ENCODE measurements at regions not wholly inside any gene's neighbourhood (a gene's known extent, or its start where the extent isn't known, plus 50 kb on each side); places are given as distances from the start of the nearest gene placed in this dataset.
"Not testable (repeated sequence)": the region's sequence is repeated elsewhere in the genome, so short reads cannot be mapped to it uniquely, and the experiment has no call there.

DNA sequence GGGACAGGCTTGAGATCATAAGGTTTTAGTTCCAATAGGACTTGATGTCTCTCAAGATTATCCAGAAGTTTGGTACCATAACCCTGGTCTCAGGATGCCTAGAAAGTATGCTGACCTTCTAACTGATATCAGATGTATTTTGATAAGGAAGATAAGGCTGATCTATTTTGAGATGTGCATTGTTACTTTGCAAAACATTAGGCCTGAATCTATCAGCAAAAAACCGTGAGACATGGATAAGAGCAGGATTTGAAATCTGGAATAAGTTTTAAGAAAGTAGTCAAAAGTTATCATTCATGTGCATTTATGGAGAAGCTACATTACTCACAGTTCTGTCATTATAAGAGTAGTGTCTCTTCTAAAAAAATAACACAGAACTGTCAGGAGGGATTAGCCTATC is 467.1 kb upstream of the HS3ST1 start:
- DNase-seq = no peak

DNA sequence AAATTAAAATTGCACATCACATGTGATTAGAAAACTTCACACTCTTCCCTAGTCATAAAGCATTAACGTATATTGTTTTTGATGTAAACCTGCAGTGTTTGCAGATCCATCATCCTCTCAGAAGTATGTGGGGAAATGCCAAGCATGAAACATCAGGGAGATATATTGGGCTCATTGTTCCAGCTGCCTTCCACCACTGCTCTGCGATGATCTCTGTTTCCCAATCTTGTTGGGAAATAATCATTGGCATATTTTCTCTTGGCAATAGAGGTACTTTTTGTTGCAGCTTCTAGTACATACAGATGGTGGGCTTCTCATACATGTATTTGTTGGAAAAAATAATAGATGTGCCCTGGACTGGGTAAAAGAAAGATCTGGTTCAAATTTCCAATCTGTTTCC is 466.3 kb upstream of the HS3ST1 start:
- no peak for DNase-seq

DNA sequence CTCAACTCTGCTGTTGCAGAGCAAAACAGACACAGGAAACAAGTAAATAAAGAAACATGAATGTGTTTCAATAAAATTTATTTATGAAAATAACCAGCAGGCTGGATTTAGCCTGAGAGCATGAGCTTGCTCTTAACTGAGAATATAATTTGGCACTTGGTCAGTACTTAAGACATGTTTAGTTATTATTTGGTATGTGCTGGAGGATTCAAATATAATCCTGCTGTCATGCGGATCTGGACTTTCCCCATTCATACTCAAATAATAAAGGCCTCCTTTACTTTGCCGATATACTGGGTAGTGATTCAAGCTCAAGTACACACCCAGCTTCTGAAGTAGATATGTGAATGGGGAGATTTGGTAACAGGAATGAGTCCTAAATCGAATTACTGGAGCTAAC is 465.5 kb upstream of the HS3ST1 start:
- no peak for DNase-seq

DNA sequence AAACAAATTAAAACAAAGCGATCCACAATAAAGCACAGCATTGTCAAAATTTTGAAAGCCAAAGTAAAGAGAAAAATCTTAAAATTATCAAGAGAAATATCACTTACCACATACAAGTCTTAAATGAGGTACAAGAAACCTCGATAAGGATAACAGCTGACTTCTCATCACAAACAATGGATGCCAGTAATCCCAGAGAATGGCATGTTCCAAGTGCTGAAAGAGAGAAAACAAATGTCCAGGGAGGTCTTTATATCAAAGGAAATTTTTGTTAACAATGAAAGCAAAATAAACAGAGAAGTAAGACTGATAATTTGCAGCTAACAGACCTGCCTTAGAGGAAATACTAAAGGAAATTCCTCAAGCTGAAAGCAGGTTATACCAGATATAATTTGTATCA is 460.4 kb upstream of the HS3ST1 start:
- no peak for DNase-seq

DNA sequence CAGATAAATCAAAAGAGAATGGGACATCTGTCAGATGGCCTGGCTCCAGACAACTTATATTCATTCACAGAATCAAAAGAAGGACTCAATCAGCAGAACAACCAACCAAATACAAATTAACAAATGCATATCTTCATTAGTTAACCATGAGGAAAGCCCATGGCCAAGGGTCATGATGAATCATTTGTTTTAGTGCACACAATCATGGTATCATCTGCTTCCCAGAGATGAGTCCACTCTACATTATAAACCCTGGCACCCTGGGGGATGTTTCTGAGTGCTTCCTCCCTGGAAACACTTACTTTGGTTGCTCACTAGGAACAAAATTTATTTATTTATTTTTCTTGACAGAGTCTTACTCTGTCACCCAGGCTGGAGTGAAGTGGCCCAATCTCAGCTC is 453.3 kb upstream of the HS3ST1 start:
- no peak for DNase-seq

DNA sequence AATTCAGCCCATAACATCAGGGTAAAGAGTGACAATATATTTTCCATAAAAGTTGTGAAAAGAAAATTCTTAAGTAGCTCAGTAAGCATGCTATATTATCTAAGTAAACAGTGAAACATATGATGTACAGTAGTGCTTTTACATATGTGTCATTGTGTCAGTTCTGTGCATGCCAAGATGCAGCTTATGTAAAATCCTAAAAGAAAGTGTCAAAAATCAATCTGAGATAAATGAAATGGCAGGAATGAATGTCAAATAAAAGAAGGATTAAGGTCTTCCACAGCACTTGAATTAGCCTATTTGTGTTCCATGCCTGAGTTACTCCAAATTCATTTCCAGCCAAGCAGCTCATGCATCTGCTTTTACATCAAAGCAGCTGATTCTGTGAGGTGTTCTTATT is 452.7 kb upstream of the HS3ST1 start:
- DNase-seq = no peak

DNA sequence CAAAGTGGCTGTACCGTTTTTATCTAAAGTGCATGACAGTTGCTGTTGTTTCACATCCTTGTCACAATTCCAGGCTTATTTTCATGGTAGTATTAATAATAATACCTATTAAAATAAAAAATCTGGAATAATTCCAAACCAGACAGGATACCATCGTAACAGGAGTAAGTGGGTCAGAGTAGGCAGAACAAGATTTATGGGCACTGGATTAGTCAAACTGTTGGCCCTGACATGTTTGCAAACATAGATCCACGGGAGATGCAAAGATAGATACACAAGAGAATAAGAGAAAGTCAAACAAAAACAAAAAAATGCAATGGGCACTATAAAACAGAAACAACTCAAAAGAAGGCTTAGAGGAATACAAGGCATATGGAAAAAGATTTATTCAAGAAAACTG is 449.5 kb upstream of the HS3ST1 start:
- DNase-seq = no peak

DNA sequence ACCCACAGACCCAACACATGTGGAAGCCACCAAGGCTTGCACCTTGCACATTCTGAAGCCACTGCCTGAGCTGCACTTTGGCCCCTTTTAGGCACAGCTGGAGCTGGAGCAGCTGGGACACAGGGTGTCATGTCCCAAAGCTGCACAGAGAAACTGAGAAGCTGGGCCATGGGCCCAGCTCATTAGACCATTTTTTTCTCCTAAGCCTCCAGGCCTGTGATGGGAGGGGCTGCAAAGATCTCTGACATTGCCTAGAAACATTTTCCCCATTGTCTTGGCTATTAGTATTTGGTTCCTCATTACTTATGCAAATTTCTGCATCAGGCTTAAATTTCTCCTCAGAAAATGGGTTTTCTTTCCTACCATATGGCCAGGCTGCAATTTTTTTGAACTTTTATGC is 447.4 kb upstream of the HS3ST1 start:
- no peak for DNase-seq

DNA sequence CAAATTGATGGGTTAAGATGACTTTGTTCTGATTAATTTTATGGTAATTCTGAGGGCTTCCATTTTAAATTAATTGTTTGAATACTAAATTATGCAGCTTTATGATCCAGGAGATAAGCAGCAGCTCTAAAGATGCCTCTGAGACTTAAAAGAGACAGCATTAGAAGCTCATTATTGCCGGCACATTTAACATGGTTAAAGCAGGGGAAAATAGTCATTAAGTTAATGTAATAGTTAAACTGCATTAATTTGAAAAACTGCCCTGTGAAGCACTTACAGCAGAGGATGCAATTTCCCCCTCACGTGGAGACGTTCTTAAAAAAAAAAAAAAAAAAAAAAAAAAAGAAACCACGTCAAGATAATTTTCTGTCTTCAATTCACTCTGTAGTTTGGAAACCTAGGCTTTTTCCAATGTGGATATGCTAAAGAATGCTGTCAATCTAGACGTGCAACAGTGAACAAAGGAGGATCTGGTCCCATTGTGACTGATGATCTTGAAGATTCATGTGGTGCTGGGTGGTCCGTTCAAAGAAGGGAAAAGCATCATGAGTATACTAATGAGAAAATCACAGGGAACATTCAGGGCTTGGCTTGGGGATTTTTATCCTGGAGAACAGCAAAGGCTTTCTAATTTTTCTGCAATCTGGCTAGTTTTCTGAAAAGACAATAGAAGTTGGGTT is 440.6 kb upstream of the HS3ST1 start:
- no peak for DNase-seq

DNA sequence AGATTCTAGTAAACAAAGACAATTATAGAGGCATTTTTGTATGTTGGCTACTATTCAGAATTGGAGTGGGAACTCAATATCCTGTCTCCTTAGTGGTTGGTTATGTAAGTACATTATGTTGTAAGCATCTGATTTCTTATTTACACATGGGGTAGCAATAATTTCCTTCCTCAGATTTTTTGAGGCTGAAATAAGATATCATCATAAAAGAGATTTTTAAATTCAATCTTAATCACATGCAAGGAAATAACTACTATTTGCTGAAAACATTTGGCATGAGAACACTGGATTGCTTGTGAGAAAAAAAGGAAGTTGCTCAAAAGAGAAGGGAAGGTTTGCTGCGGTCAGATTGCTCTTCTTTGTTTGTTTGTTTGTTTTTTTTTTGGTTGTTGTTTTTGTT is 437.7 kb upstream of the HS3ST1 start:
- DNase-seq = peak in 1 of 2 experiments; percentile 2

DNA sequence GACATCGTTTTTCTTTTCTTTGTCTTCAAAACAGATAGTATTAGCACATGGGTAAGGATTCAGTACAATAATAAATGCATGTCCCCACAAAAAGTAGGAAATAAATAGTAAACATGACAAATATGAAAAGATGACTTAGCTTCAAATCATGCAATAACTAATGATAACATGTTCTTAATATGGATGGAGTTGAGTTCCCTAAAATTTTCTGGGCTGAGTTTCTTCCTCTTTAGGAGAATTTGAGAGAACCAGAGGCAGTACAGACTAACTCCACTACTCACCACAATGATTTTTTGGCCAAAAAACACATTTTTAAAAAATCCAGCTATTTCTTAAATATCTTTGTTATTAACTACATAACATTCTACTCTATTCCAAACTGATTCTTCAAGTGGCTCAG is 432.3 kb upstream of the HS3ST1 start:
- DNase-seq = no peak

DNA sequence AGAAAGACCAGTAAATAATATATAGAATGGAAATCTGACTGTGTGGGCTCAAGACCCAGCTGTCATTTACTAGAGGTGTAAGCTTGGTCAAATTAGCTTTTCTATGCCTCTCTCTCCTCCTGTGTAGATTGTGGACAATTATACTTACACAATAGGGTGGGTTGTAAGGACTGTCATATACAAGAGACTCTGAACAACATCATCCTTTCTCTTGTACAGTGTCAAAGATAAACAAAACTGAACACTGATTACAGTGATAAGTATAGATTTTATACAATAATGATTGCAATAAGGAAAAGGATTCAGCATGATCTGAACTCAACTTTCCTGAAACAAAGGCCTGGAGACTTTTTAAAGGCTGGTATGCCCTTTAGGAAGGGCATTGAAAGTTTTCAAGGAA is 429.2 kb upstream of the HS3ST1 start:
- no peak for DNase-seq

DNA sequence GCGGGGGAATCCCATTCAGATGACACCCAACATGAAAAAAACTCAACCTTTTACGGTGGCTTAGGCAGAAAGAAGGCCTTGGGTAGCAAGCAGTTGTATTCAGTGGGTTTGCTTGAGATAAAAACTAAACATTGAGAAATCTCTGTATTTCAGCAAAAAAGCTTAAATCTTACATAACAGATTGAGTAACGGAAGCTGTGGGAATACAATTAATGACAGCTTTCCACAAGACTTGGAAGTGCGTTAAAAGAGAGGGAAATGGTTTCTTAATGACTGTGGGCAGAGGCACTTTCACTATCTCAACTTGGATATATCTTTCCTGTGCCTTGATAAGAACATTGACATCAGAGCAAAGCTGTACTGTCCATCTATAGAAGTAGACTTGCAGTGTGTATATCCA is 418.5 kb upstream of the HS3ST1 start:
- no peak for DNase-seq

DNA sequence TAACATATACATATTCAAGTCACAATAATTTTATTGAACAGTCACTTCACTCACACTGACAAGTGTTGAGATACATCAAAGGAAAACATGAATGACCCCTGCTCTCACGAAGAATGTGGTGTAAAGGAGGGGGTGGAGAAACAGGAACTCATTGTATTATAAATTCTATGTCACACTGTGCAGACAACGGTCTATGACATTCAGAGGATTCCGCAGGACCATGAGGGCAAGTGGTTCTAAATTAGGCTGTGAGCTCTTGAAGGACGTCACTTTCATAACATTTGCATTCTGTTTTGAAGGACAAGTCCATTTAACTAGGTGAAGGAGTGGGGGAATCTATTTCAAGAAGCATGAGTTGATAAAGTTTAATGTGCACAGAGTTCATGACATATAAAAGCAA is 415.2 kb upstream of the HS3ST1 start:
- no peak for DNase-seq

DNA sequence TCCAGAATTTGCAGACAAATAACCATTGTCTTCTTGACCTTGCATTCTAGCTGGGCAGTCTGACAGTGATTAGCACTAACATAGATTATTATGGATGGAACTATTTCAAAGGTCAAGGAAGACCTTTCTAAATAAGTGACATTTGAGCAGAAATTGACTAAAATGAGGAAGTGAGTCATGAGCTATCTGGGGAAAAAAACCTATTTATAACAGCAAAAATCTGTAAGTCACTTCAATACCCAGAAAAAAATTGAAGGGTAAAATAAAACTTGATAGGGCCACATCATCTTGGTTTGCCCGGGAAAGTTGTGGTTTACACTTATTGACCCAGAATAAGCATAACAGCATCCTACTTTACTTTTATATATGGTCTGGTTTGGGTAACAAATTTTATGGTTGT is 414.6 kb upstream of the HS3ST1 start:
- peak; percentile 42 to 56 for DNase-seq

DNA sequence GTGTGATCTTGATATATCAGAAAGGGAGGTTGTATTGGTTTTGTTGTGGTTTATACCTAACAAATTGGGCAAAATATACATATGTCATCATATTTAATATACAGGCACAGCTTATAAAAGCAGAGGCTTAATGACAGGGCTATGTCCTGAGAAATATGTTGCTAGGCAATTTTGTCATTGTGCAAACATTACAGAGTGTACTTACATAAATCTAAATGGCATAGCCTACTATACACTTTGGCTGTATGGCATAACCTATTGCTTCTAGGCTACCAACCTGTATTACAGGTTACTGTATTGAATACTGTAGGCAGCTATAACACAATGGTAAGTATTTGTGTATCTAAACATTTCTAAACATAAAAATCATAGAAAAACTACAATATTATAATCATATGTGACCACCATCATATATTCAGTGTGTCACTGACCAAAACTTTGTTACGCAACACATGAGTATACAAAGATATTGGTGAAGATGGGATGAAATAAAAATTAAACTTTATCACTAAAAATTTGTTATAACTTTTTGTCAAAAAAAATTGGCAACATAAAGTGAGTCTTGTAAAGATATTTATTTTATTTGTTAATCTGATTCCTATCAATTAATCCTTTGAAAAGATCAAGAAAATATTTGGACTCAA is 414.0 kb upstream of the HS3ST1 start:
- no peak for DNase-seq

DNA sequence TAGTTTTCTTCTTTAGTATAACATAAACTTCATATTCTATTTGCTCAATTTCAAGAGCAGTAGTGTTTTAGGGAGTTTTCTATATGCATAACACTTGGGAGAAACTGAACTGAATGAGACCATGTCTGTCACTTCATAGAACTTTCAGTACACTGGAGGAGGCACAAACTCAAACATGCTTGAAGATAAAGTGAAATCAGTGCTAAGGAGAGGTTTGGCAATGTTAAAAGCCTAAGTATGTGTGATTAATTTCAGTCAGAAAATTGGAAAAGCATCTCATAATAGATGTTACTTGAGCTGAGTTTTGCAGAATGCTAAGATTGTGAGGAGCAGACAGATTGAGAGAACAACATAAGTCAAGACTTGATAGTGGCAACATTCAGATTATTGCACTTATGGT is 411.2 kb upstream of the HS3ST1 start:
- DNase-seq = no peak

DNA sequence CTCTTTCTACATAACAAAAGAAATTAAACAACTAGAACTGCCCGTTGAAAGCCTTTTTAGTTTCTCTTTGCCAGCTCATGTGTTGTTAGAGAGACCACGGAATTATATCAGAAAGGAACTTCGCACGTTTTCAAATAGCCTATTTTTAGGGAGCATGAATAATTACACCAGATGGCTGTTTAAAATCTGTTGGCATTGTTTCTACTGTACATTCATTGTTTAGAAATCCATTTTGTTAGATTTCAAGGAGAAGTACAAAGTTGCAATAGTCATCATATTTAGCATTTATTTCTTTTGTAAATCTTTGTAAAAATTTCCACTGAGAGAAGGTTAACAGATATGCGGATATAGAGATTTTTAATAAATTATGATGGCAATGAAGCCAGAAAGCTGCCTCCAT is 403.0 kb upstream of the HS3ST1 start:
- no peak for DNase-seq

DNA sequence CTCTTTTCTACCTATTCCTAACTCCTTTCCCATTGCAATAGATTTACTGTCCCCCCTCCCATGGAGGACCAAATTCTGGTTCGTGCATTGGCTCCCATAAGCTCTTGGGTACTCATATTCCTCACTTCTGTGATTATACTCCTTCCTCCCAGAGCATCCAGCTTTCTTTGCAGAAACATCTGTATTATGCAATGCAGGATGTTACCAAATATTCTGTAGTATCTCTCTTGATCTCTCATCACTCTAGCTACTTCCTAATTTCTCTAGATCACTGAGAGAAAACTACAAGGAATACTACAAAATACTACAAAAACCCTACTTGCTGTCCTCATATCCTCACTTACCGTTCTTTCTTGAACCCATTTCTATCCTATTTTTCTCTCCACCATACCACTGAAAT is 395.9 kb upstream of the HS3ST1 start:
- DNase-seq = peak; percentile 59 to 65

DNA sequence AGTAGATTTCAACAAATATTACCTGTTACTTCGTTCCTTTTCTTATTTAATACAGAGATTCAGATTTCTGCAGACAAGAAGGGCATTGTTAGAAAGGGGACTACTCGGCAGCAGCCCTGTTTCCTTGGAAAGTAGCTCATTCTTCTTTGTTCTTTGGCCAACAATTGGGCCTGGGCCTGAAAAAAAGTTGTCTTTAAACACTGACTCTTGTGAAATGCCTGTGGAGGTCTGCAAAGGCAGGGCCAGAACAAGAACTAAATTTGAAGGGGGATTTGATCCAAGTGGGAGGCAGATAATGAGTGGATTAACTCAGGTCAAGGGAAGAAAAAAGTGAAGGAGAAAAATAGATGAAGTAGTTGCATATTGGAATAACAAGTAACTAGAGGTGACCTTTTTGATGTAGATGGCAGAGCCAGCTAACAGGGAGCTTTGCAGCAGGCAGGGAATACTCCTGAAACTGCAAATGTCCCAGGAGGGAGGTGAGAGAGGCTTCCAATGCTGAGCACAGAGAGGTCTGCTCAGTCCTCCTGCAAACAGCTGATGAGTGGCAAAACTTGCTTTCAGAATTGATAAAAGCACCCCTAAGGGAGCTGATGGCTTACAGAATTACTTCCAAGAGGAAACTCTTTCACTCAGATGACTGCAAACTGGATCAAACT is 393.2 kb upstream of the HS3ST1 start:
- DNase-seq = no peak

DNA sequence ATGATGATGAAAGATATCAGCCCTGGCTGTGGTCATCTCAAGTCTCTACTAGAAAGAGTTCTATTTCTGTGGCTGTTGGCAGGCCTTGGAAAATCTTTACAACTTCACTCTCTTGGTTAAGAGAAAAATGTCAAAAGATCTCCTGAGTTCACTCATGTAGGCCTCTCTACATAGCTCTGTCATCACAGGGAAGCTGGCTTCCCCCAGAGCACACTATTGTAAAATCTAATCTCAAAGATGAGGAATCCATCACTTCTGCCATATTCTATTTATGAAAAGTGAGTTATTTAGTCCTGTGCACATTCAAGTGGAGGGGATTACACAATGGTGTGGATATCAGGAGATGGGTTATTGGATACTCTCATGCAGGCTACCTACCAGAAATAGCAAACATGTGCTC is 388.4 kb upstream of the HS3ST1 start:
- no peak for DNase-seq

DNA sequence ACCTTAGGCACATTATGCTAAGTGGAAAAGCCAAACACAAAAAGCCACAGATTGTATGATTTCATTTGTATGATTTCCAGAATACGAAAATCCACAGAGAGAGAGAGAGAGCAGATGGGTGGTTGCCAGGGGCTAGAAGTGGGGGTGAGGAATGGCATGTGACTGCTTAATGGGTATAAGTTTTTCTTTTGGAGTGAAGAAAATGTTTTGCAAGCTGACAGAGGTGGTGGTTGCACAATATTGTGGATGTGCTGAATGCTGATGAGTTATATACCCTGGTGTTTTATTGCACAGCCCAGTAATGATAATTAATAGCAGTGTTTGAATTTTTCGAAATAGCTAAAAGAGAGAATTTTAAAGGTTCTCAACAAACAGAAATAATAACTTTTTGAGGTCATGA is 386.1 kb upstream of the HS3ST1 start:
- DNase-seq = no peak

DNA sequence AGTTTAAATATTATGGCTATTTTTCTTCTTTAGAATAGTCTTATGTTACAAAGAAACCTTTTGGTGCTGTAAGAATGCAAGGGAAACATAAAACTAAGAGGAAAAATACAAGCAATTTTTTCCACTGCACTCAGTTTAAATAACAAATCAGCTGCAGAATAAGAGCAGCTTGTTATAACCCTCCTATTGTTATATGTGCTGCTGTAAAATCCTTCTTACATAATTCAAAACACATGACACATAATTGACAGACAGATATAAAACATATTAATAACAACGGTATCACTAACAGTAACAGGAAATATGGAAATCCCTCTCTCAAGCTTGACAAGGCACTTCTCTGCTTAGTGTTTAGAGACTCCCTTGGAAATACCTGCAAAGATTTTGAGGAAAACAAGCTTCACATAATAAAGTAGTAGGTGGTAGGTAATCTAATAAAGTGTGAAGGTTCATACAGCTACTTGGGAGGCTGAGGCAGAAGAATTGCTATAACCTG is 385.3 kb upstream of the HS3ST1 start:
- no peak for DNase-seq

DNA sequence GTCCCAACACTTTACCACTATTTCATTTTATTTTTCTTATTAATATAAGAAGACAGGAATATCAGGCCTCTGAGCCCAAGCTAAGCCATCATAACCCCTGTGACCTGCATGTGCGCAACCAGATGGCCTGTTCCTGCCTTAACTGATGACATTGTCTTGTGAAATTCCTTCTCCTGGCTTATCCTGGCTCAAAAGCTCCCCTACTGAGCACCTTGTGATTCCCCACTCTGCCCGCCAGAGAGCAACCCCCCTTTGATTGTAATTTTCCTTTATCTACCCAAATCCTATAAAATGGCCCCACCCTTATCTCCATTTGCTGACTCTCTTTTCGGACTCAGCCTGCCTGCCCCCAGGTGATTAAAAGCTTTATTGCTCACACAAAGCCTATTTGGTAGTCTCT is 382.8 kb upstream of the HS3ST1 start:
- DNase-seq = not testable (repeated sequence)
